Fibroblast of lung (primary cell): ENCODE measurements at regions not wholly inside any gene's neighbourhood (a gene's known extent, or its start where the extent isn't known, plus 50 kb on each side); places are given as distances from the start of the nearest gene placed in this dataset.

ENCODE experiments used
- DNase-seq, 2 donors: peaks; one replicate each; pipeline versions ENCODE4 v3.0.0 to v3.0.0-alpha.2; 2010; ENCODE audit warnings: low read depth in 2 of 2
- H2AFZ ChIP-seq: 2 replicates; pipeline ENCODE4 v1.5.1; 2012; ENCODE audit warnings: low read length, control low read depth, inconsistent platforms
- H3K27ac ChIP-seq: 2 replicates; pipeline ENCODE4 v1.5.1; 2011; ENCODE audit warnings: low read length, control low read depth; ENCODE audit not compliant: insufficient read depth
- H3K27me3 ChIP-seq: 2 replicates; pipeline ENCODE4 v1.5.1; 2011; ENCODE audit warnings: mild to moderate bottlenecking, low read length; ENCODE audit not compliant: control insufficient read depth, insufficient read depth
- H3K36me3 ChIP-seq: 2 replicates; pipeline ENCODE4 v1.5.1; 2011; ENCODE audit warnings: low read length; ENCODE audit not compliant: control insufficient read depth, insufficient read depth
- H3K4me1 ChIP-seq: 2 replicates; pipeline ENCODE4 v1.5.1; 2011; ENCODE audit warnings: low read length; ENCODE audit not compliant: control insufficient read depth, insufficient read depth; ENCODE audit errors: extremely low read depth
- H3K4me2 ChIP-seq: 2 replicates; pipeline ENCODE4 v1.5.1; 2011; ENCODE audit warnings: low read length, control low read depth; ENCODE audit not compliant: insufficient read depth; ENCODE audit errors: extremely low read depth
- H3K4me3 ChIP-seq, 4 experiments: fragments of 200-600 bp in 1 of 4; sonication (generic) in 1 of 4; replicated peaks in 1 of 4; 2 replicates each; pipeline ENCODE4 v1.5.1; 2011 to 2016; ENCODE audit warnings: low read length in 4 of 4, low read depth in 3 of 4, mild to moderate bottlenecking in 3 of 4, control low read depth in 2 of 4, inconsistent platforms in 1 of 4, mixed read lengths in 1 of 4; ENCODE audit not compliant: insufficient read depth in 1 of 4; ENCODE audit errors: control extremely low read depth in 1 of 4
- H3K79me2 ChIP-seq: 2 replicates; pipeline ENCODE4 v1.5.1; 2012; ENCODE audit warnings: mild to moderate bottlenecking, low read length, inconsistent platforms; ENCODE audit not compliant: control insufficient read depth, insufficient read depth
- H3K9ac ChIP-seq: 2 replicates; pipeline ENCODE4 v1.5.1; 2011; ENCODE audit warnings: mild to moderate bottlenecking, low read length, control low read depth; ENCODE audit not compliant: insufficient read depth
- H3K9me3 ChIP-seq: 2 replicates; pipeline ENCODE4 v1.5.1; 2012; ENCODE audit warnings: low read depth, low read length; ENCODE audit not compliant: control insufficient read depth, insufficient read depth
- H4K20me1 ChIP-seq: 2 replicates; pipeline ENCODE4 v1.5.1; 2011; ENCODE audit warnings: low read length; ENCODE audit not compliant: control insufficient read depth, insufficient read depth; ENCODE audit errors: extremely low read depth
- EZH2 ChIP-seq: IDR thresholded peaks from 2 replicates; pipeline ENCODE4 v1.5.1; 2012; ENCODE audit warnings: low read length, control low read depth, mild to moderate bottlenecking; ENCODE audit errors: missing control alignments
- TF ChIP-seq, protein P1 (sequence below), 2 donors: IDR thresholded peaks in 1 of 2; conservative IDR thresholded peaks in 1 of 2; 1 replicate in 1 of 2; 2 replicates in 1 of 2; pipeline ENCODE4 v1.5.1; 2011 to 2012; ENCODE audit warnings: low read length in 2 of 2, control low read depth in 1 of 2, inconsistent platforms in 1 of 2, low read depth in 1 of 2, mild to moderate bottlenecking in 1 of 2

DNA sequence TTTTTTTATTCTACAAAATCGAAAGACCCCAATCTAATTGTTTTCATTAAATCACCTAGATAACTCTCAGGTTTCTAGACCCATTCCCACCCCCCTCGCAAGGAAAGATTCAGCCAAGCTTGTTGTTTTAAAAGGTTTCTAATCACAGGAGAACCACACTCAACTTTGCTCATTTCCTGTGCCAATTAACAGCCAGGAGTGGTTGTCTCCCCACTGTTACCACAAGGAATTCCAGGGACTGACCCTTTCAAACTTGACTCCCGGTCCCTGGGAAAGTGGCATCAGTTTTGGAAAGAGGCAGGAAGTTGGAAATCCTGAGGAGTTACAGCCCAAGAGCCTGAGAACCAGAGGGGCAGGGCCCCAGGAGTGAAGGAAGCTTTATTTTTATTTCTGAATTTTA, 561.3 kb upstream of the JAG1 start:
- TF ChIP-seq EZH2 = no peak
- TF ChIP-seq, protein P1, sequence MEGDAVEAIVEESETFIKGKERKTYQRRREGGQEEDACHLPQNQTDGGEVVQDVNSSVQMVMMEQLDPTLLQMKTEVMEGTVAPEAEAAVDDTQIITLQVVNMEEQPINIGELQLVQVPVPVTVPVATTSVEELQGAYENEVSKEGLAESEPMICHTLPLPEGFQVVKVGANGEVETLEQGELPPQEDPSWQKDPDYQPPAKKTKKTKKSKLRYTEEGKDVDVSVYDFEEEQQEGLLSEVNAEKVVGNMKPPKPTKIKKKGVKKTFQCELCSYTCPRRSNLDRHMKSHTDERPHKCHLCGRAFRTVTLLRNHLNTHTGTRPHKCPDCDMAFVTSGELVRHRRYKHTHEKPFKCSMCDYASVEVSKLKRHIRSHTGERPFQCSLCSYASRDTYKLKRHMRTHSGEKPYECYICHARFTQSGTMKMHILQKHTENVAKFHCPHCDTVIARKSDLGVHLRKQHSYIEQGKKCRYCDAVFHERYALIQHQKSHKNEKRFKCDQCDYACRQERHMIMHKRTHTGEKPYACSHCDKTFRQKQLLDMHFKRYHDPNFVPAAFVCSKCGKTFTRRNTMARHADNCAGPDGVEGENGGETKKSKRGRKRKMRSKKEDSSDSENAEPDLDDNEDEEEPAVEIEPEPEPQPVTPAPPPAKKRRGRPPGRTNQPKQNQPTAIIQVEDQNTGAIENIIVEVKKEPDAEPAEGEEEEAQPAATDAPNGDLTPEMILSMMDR (conservative IDR thresholded peaks at IDR 0.05 in 1 of 2, IDR thresholded peaks at IDR 0.05 in 1 of 2; ENCODE audit: low read depth in 1 of 2, low read length in 2 of 2) = no peak
- H3K27me3 ChIP-seq = no peaks in the 10 kb centered on the region
- no peaks in the 10 kb centered on the region for H3K9me3 ChIP-seq
- H3K27ac ChIP-seq = no peak overlapping the region
- H3K79me2 ChIP-seq = no peaks in the 10 kb centered on the region
- H3K4me1 ChIP-seq = peaks cover 2% of the 10 kb centered on the region
- no peaks in the 10 kb centered on the region for H4K20me1 ChIP-seq
- no peak overlapping the region for H3K9ac ChIP-seq
- no peaks in the 10 kb centered on the region for H3K36me3 ChIP-seq
- H3K4me3 ChIP-seq = no peak overlapping the region
- DNase-seq = peak; percentile 28 to 92
- no peak overlapping the region for H3K4me2 ChIP-seq
- no peak overlapping the region for H2AFZ ChIP-seq

DNA sequence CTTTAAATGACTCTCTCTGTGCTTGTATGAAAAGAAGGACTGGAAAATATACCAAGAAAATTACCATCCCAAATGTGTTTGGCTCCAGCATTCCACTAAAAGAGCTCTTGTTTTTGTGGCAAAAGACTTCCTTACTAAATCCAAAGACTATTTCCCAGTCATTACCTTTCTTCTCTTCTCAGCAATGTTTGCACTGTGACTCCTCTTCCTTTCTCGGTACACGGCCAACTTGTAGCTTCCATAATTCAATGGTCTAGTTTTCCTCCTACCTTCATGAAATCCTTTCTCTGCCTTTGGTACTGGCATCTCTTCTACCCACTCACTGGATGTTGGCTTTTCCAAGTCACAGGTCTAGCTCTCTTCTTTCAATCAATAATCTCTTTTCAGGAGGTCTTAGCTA, 568.5 kb upstream of the JAG1 start:
- no peaks in the 10 kb centered on the region for H3K36me3 ChIP-seq
- no peak overlapping the region for H3K4me3 ChIP-seq
- no peak overlapping the region for H2AFZ ChIP-seq
- no peak overlapping the region for H3K4me2 ChIP-seq
- H3K79me2 ChIP-seq = no peaks in the 10 kb centered on the region
- TF ChIP-seq, protein P1 (conservative IDR thresholded peaks at IDR 0.05 in 1 of 2, IDR thresholded peaks at IDR 0.05 in 1 of 2; ENCODE audit: low read depth in 1 of 2, low read length in 2 of 2) = no peak
- TF ChIP-seq EZH2 = no peak
- H3K4me1 ChIP-seq = no peaks in the 10 kb centered on the region
- no peak for DNase-seq
- H3K27ac ChIP-seq = no peak overlapping the region
- no peak overlapping the region for H3K9ac ChIP-seq
- no peaks in the 10 kb centered on the region for H4K20me1 ChIP-seq
- H3K27me3 ChIP-seq = no peaks in the 10 kb centered on the region
- no peaks in the 10 kb centered on the region for H3K9me3 ChIP-seq

DNA sequence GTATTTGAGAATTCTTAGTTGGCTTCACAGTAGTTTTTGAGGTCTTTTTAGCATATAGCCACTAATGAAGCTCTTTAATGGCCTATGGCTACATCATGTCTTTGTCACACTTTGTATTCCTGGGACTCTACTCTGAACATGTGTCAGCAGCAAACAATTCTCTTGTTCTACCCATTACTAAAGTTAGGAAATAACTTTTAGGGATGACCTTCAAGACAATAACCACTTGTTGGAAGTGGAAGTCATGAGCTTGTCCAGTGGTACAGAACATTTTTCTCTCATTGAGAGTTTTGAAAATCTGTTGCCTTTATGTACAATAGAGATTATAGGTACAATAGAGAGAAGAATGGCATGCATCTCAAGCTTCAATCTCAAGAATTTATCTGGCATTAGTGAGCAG, 571.6 kb upstream of the JAG1 start:
- H3K4me2 ChIP-seq = no peak overlapping the region
- no peaks in the 10 kb centered on the region for H3K79me2 ChIP-seq
- H3K4me1 ChIP-seq = no peaks in the 10 kb centered on the region
- no peak overlapping the region for H3K27ac ChIP-seq
- H2AFZ ChIP-seq = no peak overlapping the region
- H3K27me3 ChIP-seq = peaks cover 2% of the 10 kb centered on the region
- H4K20me1 ChIP-seq = no peaks in the 10 kb centered on the region
- no peak for TF ChIP-seq EZH2
- TF ChIP-seq, protein P1 (conservative IDR thresholded peaks at IDR 0.05 in 1 of 2, IDR thresholded peaks at IDR 0.05 in 1 of 2; ENCODE audit: low read depth in 1 of 2, low read length in 2 of 2) = no peak
- H3K36me3 ChIP-seq = no peaks in the 10 kb centered on the region
- no peak overlapping the region for H3K4me3 ChIP-seq
- no peaks in the 10 kb centered on the region for H3K9me3 ChIP-seq
- DNase-seq = no peak
- H3K9ac ChIP-seq = no peak overlapping the region
